ENCODE measurements at regions not wholly inside any gene's neighbourhood (a gene's known extent, or its start where the extent isn't known, plus 50 kb on each side); places are given as distances from the start of the nearest gene placed in this dataset.

DNA sequence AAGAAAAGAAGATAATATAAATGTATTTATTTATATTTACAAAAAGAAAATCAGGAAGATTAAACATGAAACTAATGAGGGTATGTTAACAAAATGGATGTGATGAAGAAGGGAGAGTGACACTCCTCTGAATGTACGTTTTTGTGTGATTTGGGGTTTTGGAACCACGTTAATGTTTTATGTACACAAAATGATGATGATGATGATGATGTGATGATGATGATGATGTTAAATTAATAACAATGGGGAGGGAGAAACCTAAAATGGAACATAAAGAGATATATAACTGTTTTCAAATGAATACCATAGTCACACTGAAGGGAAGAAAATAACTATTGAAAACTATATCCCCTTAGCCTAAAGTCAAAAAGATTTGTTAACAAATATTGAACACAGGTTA, 143.1 kb downstream of the RCN1 start:
- TF ChIP-seq SMC3 (IDR thresholded peaks at IDR 0.05; ENCODE audit: low read depth, low read length) (no peak), CEBPB (IDR thresholded peaks at IDR 0.05; ENCODE audit: low read depth, low read length) (no peak), POLR2A (IDR thresholded peaks at IDR 0.05; ENCODE audit: low read depth, low read length) (no peak), MAZ (IDR thresholded peaks at IDR 0.05; ENCODE audit: borderline replicate concordance, low read depth, low read length) (no peak), RAD21 (IDR thresholded peaks at IDR 0.05; ENCODE audit: low read length) (no peak), RCOR1 (IDR thresholded peaks at IDR 0.05; ENCODE audit: insufficient replicate concordance, low read length) (no peak), MXI1 (IDR thresholded peaks at IDR 0.05; ENCODE audit: borderline replicate concordance, low read depth, low read length) (no peak), CHD1 (IDR thresholded peaks at IDR 0.05; ENCODE audit: low read depth, low read length) (no peak), FOS (IDR thresholded peaks at IDR 0.05; ENCODE audit: low read depth, low read length) (no peak), RFX5 (IDR thresholded peaks at IDR 0.05; ENCODE audit: low read depth, low read length) (no peak), BHLHE40 (IDR thresholded peaks at IDR 0.05; ENCODE audit: low read depth, low read length) (no peak)
- TF ChIP-seq, protein P1, sequence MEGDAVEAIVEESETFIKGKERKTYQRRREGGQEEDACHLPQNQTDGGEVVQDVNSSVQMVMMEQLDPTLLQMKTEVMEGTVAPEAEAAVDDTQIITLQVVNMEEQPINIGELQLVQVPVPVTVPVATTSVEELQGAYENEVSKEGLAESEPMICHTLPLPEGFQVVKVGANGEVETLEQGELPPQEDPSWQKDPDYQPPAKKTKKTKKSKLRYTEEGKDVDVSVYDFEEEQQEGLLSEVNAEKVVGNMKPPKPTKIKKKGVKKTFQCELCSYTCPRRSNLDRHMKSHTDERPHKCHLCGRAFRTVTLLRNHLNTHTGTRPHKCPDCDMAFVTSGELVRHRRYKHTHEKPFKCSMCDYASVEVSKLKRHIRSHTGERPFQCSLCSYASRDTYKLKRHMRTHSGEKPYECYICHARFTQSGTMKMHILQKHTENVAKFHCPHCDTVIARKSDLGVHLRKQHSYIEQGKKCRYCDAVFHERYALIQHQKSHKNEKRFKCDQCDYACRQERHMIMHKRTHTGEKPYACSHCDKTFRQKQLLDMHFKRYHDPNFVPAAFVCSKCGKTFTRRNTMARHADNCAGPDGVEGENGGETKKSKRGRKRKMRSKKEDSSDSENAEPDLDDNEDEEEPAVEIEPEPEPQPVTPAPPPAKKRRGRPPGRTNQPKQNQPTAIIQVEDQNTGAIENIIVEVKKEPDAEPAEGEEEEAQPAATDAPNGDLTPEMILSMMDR (conservative IDR thresholded peaks at IDR 0.05; ENCODE audit: low read depth, low read length) = no peak
- TF ChIP-seq, protein P2, sequence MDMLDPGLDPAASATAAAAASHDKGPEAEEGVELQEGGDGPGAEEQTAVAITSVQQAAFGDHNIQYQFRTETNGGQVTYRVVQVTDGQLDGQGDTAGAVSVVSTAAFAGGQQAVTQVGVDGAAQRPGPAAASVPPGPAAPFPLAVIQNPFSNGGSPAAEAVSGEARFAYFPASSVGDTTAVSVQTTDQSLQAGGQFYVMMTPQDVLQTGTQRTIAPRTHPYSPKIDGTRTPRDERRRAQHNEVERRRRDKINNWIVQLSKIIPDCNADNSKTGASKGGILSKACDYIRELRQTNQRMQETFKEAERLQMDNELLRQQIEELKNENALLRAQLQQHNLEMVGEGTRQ (IDR thresholded peaks at IDR 0.05; ENCODE audit: low read depth, low read length) = no peak
- TF ChIP-seq, protein P3, sequence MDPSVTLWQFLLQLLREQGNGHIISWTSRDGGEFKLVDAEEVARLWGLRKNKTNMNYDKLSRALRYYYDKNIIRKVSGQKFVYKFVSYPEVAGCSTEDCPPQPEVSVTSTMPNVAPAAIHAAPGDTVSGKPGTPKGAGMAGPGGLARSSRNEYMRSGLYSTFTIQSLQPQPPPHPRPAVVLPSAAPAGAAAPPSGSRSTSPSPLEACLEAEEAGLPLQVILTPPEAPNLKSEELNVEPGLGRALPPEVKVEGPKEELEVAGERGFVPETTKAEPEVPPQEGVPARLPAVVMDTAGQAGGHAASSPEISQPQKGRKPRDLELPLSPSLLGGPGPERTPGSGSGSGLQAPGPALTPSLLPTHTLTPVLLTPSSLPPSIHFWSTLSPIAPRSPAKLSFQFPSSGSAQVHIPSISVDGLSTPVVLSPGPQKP (IDR thresholded peaks at IDR 0.05; ENCODE audit: borderline replicate concordance, low read depth, low read length) = no peak

All from IMR-90 (cell line).